ENCODE measurements at regions not wholly inside any gene's neighbourhood (a gene's known extent, or its start where the extent isn't known, plus 50 kb on each side); places are given as distances from the start of the nearest gene placed in this dataset.

- no peak for TF ChIP-seq YY1 (IDR thresholded peaks at IDR 0.05; ENCODE audit: insufficient read depth, insufficient read length)
- TF ChIP-seq ZNF274 (IDR thresholded peaks at IDR 0.05; ENCODE audit: low read depth, low read length): no peak
These were observed 325.4 kb downstream of the UACA start for GRCh38 chr15:70437882-70438451.

All from NT2/D1 (cell line).